ENCODE measurements at regions not wholly inside any gene's neighbourhood (a gene's known extent, or its start where the extent isn't known, plus 50 kb on each side); places are given as distances from the start of the nearest gene placed in this dataset.
A peak's percentile ranks its signal among the peaks of the same experiment; 100 is the strongest.

- DNase-seq (ENCODE audit: low spot score): no peak
Observed at GRCh38 chr3:111352585-111352984, 189.4 kb upstream of the CD96 start.

- DNase-seq (ENCODE audit: low spot score): no peak
Observed at GRCh38 chr3:111359261-111360030, 182.6 kb upstream of the CD96 start.

- no peak for DNase-seq (ENCODE audit: low spot score)
Observed at GRCh38 chr3:111362381-111363009, 179.5 kb upstream of the CD96 start.

- no peak for DNase-seq (ENCODE audit: low spot score)
Observed at GRCh38 chr3:111366515-111366914, 175.5 kb upstream of the CD96 start.

- DNase-seq (ENCODE audit: low spot score): peak; percentile 25
Observed at GRCh38 chr3:111368056-111368455, 173.9 kb upstream of the CD96 start.

- DNase-seq (ENCODE audit: low spot score): no peak
Observed at GRCh38 chr3:111369958-111370357, 172.0 kb upstream of the CD96 start.

DNA sequence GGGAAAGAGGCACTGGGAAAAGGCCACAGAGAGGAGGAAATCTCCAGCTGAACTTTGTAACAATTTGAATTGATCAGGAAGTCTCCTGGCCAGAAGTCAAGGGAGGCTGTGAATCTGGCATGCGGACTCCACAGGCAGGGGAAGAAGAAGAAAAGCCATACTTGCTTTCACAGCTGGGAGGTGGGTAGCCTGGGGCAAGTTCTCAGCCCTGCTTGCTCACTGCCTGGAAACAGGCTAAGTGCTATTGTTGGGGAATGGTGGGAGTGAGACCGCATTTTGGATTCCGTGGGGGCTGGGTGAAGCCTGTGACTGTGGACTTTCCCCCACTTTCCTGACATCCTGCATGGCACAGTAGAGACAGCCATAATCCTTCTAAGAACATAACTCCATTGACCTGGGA is 168.8 kb upstream of the CD96 start:
- no peak for DNase-seq (ENCODE audit: low spot score)

GRCh38 chr3:111373861-111374260 is 168.1 kb upstream of the CD96 start:
- DNase-seq (ENCODE audit: low spot score): no peak

GRCh38 chr3:111385971-111386495 is 156.0 kb upstream of the CD96 start:
- no peak for DNase-seq (ENCODE audit: low spot score)

DNA sequence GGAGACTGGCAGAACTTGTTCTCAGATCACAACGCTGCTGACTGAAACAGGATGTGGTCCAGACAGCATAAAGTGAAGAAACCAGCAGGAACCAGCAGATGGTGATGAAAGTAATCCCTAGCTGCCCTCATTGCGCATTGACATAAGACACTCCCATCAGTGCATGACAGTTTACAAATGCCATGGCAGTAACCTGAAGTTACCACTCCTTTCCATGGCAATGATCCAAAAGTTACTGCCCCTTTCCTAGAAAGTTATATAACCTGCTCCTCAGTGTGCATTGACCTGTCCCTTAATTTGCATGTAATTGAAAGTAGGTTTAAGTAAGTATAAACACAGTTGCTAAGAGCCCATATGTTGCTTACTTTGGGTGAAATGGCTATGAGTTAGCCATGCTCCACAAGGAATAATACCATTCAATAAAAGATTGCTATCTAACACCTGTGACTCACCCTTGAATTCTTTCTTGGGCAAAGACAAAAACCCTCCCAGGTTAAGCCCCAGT is 149.1 kb upstream of the CD96 start:
- DNase-seq (ENCODE audit: low spot score): peak; percentile 55

DNA sequence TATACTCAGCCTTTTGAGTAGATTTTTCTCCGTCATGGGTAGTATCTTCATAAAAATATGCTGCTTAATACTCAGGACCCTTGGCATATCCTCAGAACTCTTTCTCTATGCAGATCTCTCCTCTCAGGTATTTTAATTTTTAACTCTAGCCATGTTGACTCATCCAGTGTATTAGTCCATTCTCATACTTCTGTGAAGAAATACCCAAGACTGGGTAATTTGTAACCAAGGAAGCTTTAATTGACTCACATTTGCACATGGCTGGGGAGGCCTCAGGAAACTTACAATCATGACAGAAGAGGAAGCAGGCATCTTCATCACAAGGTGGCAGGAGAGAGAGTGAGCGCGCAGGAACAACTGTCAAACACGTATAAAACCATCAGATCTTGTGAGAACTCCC is 129.3 kb upstream of the CD96 start:
- no peak for DNase-seq (ENCODE audit: low spot score)

DNA sequence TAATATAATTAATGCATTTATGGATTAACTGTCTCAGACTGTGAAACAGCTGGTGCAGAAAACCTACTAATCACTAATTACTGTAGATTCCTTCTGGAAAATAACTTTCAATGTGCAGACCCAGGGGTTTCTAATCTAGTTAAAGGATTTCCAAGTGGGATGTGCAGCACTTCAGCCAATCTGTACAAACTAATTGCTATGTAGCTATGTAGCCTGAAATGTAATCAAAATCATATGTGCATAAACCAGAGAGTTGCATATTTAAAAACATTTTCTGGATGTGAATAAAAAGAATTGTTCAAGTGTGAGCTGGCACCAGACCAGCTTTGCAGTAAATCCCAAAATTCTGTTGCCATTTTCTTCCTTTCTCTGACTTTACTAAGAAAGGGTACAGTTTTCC is 127.5 kb upstream of the CD96 start:
- no peak for DNase-seq (ENCODE audit: low spot score)

DNA sequence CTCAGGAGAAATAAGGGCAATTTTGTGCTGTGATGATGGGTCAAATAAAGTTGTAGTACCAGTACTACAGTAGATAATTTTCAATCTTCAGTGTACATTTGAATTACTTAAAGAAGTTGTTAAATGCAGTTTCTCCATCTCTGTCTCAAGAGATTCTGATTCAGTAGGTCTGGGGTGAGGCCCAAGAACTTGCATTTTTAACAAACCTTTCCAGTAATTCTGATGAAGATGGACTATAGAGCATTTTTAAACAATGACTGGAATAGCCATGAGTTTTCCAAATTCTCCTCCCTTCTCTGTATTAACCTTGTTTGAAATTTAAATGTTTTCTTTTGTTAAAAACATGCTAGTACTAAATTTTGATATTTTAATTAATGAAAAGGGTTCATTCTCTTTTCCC is 127.0 kb upstream of the CD96 start:
- no peak for DNase-seq (ENCODE audit: low spot score)

DNA sequence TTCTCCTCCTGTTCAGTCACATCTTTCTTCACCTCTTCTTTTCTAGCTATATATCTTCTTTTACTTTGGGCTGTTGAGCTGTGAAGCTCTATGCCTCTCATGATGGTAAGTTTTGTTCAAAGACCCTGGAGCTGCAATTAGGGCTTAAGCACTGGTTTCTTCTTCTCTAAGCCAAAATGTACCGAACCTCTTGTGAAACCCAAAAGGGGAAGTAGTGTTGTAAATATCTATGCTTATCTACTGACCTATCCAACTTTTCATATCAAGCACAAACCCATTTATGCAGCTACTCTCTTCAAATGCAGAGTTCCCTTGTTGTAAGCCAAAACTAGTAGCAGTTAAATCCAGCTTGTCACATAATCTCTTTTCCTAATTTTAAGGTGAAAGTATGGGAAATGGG is 123.6 kb upstream of the CD96 start:
- DNase-seq (ENCODE audit: low spot score): no peak

DNA sequence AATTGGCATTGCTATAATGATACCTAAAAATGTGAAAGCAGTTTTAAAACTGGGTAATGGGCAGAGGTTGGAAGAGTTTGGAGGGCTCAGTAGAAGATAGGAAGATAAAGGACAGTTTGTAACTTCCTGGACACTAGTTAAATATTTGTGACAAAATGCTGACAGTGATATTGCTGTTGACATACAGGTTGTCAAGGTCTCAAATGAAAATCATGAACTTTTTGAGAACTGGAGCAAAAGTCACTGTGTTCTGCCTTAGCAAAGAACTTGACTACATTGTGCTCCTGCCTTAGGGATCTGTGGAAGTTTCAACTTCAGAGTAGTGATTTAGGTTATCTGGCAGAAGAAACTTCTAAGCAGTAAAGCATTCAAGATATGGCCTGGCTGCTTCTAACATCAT is 113.7 kb upstream of the CD96 start:
- DNase-seq (ENCODE audit: low spot score): no peak

DNA sequence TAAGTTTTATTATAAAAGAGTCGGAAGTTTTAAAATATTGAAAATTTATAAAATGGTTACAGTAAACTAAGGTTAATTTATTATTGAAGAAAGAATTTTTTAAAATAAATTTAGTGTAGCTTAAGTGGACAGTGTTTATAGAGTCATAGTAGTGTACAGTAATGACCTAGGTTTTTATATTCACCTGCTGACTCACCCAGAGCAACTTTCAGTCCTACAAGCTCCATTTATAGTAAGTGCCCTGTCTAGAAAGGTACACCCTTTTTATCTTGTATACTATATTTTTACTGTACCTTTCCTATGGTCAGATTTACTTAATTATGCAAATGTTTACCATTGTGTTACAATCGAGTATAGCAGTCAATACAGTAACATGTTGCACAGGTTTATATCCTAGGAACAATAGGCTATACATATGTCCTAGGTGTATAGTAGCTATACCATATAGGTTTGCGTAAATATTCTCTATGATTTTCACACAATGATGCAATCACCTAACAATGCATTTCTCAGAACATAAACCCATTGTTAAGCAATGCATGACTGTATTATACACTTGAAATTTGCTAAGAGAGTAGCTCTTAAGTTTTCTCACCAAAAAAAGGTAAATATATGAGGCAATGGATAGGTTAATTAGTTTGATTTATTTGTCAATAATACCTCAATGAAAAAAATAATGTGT is 106.9 kb upstream of the CD96 start:
- DNase-seq (ENCODE audit: low spot score): no peak

- no peak for DNase-seq (ENCODE audit: low spot score)
Observed at GRCh38 chr3:111438283-111438682, 103.7 kb upstream of the CD96 start.

GRCh38 chr3:111454551-111454950 is 87.4 kb upstream of the CD96 start:
- DNase-seq (ENCODE audit: low spot score): no peak

DNA sequence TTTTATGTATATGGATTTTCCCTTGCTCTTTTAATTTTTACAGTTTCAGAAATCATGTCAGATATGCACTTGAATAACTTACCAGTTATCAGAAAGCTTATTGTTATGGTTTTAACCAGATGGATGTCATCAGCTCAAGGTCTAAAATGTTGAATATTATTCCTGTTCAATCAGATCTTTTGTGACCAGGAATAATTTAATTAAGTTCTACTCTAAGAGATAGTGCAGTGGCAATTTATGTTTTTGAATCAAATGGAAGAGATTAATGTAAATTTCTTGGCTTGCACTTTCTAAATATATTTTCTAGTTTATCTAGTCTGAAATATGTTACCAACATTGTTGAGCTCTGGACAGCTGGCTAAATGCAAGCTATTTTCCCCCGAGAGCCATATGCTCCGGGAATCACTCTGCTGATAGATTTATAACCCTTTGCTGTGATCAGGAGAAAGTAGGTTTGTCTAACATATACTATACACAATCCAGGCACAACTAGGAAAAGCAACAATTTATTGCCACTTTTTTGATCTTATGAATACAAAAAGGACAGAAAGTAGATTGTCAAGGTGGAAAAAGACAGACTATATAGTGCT is 76.8 kb upstream of the CD96 start:
- DNase-seq (ENCODE audit: low spot score): no peak

DNA sequence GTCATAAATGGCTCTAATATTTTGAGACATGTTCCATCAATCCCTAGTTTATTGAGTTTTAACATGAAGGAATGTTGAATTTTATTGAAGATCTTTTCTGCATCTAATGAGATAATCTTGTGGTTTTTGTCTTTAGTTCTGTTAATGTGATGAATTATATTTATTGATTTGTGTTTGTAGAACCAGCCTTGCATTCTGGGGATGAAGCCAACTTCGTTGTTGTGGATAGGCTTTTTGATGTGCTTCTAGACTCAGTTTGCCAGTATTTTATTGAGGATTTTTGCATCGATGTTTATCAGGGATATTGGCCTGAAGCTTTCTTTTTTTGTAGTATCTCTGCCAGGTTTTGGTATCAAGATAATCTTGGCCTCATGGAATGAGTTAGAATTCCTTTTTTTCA is 72.0 kb upstream of the CD96 start:
- no peak for DNase-seq (ENCODE audit: low spot score)

- DNase-seq (ENCODE audit: low spot score): no peak
Observed at GRCh38 chr3:111471831-111472230, 70.2 kb upstream of the CD96 start.

GRCh38 chr3:111472556-111472955 is 69.4 kb upstream of the CD96 start:
- DNase-seq (ENCODE audit: low spot score): no peak

DNA sequence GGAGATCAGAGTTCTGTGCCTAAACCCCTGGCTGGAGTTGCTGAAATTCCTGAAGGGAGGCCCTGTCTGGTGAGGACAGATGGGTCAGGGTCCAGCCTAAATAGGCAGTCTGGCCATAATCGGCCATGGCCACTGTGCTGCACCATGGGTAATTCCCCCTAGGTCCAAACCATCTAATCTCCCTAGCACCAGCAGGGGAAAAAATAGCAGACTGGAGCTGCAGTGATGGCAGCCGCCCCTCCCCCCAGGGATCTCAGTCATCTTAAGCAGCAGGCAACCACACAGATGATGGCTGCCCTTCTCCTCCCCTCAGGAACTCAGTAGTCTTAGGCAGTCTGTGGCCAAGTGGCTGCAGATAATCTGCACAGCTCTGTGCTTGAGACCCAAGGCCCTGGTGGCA is 68.4 kb upstream of the CD96 start:
- no peak for DNase-seq (ENCODE audit: low spot score)

All from activated CD4-positive, alpha-beta T cell treated with anti-CD3 and anti-CD28 coated beads, Interleukin-2, Interleukin-4, amounts not matched to agents 100 ng/mL and 50 ng/mL, durations not matched to agents 16 hours and 8 hours (primary cell).